Activated naive CD8-positive, alpha-beta T cell (primary cell): ENCODE measurements at regions not wholly inside any gene's neighbourhood (a gene's known extent, or its start where the extent isn't known, plus 50 kb on each side); places are given as distances from the start of the nearest gene placed in this dataset.

Source experiments
- H3K27ac Mint-ChIP-seq: one replicate; pipeline ENCODE4 v1.8.0; 2021; ENCODE audit warnings: mixed read lengths
- H3K27me3 Mint-ChIP-seq: one replicate; pipeline ENCODE4 v1.8.0; 2021; ENCODE audit warnings: mixed read lengths
- H3K36me3 Mint-ChIP-seq: one replicate; pipeline ENCODE4 v1.8.0; 2021; ENCODE audit warnings: mixed read lengths
- H3K4me1 Mint-ChIP-seq: one replicate; pipeline ENCODE4 v1.8.0; 2021; ENCODE audit warnings: low read depth, mixed read lengths
- H3K4me3 Mint-ChIP-seq: one replicate; pipeline ENCODE4 v1.8.0; 2021; ENCODE audit warnings: mild to moderate bottlenecking, mixed read lengths
- H3K9me3 Mint-ChIP-seq: one replicate; pipeline ENCODE4 v1.8.0; 2021; ENCODE audit warnings: low read depth, mixed read lengths

DNA sequence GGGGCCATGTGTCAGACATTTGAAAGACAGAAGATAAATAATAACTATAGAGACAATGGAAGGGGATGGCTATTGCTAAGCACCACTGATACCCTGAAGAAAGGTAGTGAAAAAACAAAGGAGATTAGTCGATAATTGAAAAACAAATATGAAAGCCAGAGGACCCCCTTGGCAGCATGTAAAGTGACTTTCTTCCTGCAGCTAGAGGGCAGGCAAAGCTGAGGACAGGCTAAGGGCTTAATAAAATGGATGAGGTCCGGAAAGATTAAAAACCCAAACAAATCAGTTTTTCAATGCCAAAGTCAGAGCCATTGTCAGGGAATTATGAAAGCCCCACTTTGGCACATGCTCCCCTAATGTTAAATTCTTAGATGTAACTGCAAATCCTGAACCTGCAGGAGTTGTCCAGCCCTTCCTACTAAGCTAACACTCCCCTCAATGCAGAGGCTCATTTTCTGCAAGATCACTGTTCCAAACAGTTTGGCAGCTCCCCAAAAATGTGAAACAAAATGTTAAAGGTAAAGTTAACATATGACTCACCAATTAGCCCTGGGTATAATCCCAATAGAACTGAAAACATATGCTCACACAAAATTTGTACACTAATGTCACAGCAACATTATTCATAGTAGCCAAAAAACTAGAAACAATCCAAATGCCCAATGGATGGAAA, 1177.9 kb downstream of the GRIK2 start:
- H3K9me3 Mint-ChIP-seq = peaks cover 8% of the 10 kb centered on the region
- H3K27me3 Mint-ChIP-seq = no peaks in the 10 kb centered on the region
- H3K4me3 Mint-ChIP-seq = no peak overlapping the region
- H3K27ac Mint-ChIP-seq = no peak overlapping the region
- no peaks in the 10 kb centered on the region for H3K36me3 Mint-ChIP-seq
- no peaks in the 10 kb centered on the region for H3K4me1 Mint-ChIP-seq

DNA sequence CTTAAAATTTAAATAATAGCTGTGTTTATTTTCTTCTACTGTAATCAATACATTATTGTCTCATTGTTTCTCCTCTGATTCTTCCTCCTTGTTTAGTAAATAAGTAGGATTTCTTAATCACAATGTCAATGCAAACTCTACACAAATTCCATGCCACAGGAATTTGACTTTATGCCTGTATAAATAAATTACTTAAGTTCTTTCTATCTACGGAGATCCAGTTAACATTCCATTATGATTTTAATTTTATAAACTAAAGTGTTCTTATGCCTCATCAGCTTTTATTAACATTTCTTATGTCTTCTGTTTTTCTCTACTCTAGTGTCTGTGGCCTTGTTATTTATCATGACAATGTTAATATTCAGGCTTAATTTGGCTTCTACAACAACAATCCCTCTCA, 1169.2 kb downstream of the GRIK2 start:
- no peaks in the 10 kb centered on the region for H3K9me3 Mint-ChIP-seq
- no peaks in the 10 kb centered on the region for H3K27me3 Mint-ChIP-seq
- no peaks in the 10 kb centered on the region for H3K4me1 Mint-ChIP-seq
- H3K4me3 Mint-ChIP-seq = no peak overlapping the region
- H3K27ac Mint-ChIP-seq = no peak overlapping the region
- H3K36me3 Mint-ChIP-seq = no peaks in the 10 kb centered on the region

DNA sequence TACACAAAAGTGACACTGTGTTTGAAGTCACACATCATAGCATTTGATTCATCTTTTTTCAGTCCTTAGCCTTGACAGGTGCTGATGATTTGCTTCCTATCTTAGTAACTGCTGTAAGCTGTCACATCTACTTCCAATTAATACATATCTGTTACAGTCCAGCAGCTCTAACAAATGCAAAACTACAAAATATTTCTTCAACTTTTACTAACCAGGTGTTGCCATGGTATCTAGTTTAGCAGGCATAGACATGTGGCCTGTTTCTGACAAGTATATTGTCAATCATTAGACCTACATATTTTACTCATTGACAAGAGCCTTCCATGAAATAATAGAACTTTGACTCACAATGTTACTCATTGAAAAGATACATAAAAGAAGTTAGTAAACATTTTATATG, 1159.7 kb downstream of the GRIK2 start:
- H3K4me1 Mint-ChIP-seq = no peaks in the 10 kb centered on the region
- peaks cover 12% of the 10 kb centered on the region for H3K9me3 Mint-ChIP-seq
- no peaks in the 10 kb centered on the region for H3K27me3 Mint-ChIP-seq
- H3K36me3 Mint-ChIP-seq = no peaks in the 10 kb centered on the region
- H3K4me3 Mint-ChIP-seq = no peak overlapping the region
- no peak overlapping the region for H3K27ac Mint-ChIP-seq

DNA sequence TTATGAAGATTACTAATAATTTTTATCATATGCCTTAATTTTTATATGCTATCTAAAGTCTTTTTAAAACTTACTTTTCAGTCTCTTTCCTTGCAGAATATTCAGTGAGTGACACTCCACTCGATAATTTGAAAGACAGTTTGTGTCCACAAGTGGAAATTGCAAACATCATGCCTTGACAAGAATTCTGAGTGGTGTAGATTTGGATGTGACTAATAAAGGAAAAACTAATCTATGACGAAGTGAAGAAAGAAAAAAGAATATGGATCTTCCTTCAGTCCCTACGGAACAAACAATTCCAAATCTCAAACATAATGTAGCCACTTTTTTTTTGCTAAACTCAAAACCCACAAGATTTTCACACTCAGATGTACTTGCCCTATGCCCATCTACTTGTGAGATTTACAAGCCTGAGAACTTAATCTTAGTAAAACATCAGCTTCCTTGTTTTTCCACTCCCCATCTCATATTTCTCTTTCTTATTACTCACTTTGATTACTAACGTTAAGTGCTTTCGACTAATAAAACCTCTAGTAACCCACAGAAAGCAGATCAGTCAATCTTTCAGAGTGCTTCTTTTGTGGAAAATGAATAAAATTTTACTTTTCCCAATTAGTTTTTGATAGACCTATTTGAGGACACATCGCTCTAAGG, 1155.8 kb downstream of the GRIK2 start:
- no peak overlapping the region for H3K27ac Mint-ChIP-seq
- no peak overlapping the region for H3K4me3 Mint-ChIP-seq
- no peaks in the 10 kb centered on the region for H3K27me3 Mint-ChIP-seq
- H3K36me3 Mint-ChIP-seq = no peaks in the 10 kb centered on the region
- no peaks in the 10 kb centered on the region for H3K4me1 Mint-ChIP-seq
- H3K9me3 Mint-ChIP-seq = peaks cover 11% of the 10 kb centered on the region

DNA sequence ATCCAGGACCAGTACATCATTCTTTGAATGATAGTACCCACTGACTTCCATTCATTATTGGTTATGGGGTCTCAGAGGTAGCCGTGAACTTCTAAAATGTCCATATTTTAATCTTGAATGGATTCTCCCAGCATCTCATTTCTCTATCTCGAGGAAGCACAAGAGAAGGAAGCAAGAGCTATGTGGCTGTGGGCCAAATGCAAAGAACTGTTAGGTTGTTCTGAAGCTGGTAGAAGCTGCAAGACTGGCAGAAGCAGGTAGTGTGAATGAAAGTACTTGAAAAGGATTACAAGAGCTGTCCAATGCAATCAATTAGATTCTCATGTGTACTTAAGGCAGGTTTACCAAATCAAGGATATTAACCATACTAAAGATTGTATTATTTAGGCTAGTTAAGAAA, 1131.8 kb downstream of the GRIK2 start:
- no peaks in the 10 kb centered on the region for H3K9me3 Mint-ChIP-seq
- H3K4me1 Mint-ChIP-seq = no peaks in the 10 kb centered on the region
- no peaks in the 10 kb centered on the region for H3K36me3 Mint-ChIP-seq
- H3K4me3 Mint-ChIP-seq = no peak overlapping the region
- no peaks in the 10 kb centered on the region for H3K27me3 Mint-ChIP-seq
- no peak overlapping the region for H3K27ac Mint-ChIP-seq

DNA sequence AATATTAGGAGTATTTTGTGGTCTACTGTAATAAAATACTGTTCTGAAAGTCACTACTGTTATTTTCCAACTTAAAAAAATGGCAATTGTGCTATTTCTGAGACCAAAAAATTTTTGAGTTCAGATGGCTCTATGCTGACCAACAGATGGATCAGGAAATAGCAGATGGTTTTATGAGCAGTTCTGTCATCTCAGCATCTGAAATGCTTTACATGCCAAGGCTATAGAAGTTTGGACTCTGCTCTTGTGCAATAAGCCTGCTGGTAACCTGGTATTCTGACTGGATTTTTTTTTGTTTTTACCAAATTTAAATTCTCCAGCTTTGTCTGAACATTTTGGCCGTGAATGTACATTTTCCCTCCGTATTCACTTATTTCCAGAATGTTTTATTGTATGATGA, 1127.5 kb downstream of the GRIK2 start:
- no peaks in the 10 kb centered on the region for H3K9me3 Mint-ChIP-seq
- no peaks in the 10 kb centered on the region for H3K4me1 Mint-ChIP-seq
- no peaks in the 10 kb centered on the region for H3K27me3 Mint-ChIP-seq
- no peak overlapping the region for H3K4me3 Mint-ChIP-seq
- no peaks in the 10 kb centered on the region for H3K36me3 Mint-ChIP-seq
- no peak overlapping the region for H3K27ac Mint-ChIP-seq

DNA sequence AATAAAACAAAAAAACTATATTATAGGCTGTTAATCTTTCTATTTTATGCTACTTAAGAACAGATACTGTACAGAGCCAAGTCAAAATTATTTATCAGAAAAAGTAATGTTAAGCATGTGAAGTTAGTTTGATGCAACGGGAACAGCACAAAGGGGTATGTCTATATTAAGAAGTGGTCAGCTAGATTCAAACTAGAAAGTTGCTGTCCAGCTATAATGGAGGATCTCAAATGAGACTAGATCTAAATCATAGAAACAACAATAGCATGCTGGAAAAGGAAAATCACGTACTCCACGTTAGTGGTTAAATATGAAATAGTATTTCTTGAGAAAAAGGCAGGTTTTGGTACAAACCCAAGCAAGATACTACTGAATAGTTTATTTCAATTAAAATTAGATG, 1124.0 kb downstream of the GRIK2 start:
- H3K27me3 Mint-ChIP-seq = no peaks in the 10 kb centered on the region
- no peaks in the 10 kb centered on the region for H3K4me1 Mint-ChIP-seq
- no peaks in the 10 kb centered on the region for H3K9me3 Mint-ChIP-seq

DNA sequence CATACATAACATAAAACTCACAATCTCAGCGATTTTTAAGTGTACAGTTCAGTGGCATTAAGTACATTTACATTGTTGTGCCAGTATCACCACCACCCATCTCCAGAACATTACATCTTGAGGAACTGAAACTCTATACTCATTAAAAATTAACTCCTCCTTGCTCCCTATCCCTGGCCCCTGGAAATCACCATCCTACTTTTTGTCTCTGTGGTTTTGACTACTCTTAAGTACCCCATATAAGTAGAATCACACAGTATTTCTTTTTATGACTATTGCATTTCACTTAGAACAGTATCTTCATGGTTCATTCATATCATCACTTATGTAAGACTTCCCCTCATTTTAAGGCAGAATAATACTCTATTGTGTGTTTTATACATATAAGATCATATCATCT, 1108.1 kb downstream of the GRIK2 start:
- Mint-ChIP-seq H3K36me3 (no peaks in the 10 kb centered on the region), H3K4me1 (no peaks in the 10 kb centered on the region), H3K9me3 (peaks cover 12% of the 10 kb centered on the region), H3K4me3 (no peak overlapping the region), H3K27ac (no peak overlapping the region), H3K27me3 (no peaks in the 10 kb centered on the region)

More for the DNA sequence above, 1124.0 kb downstream of the GRIK2 start:
- H3K4me3 Mint-ChIP-seq = no peak overlapping the region
- no peaks in the 10 kb centered on the region for H3K36me3 Mint-ChIP-seq
- no peak overlapping the region for H3K27ac Mint-ChIP-seq

DNA sequence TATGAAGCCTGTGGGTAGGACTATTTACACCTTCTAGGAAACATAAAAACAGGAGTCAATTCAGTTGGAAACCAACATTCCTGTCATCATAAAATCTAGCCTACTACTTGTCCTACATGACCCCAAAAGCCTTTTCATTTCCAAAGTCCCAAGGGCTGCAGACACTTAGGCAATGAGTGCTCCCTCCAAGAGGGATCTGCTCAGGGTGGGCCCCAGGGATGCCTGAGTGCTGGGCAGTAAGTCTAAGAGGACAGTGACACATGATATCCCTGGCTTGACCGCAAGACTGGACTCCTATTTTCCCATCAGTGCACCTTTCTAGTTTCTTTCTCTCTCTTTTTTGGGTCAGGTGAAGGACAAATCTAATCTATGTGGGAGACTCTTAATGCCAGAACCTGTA, 1101.3 kb downstream of the GRIK2 start:
- Mint-ChIP-seq H3K36me3 (no peaks in the 10 kb centered on the region), H3K9me3 (no peaks in the 10 kb centered on the region), H3K4me3 (no peak overlapping the region), H3K4me1 (no peaks in the 10 kb centered on the region), H3K27ac (no peak overlapping the region), H3K27me3 (no peaks in the 10 kb centered on the region)

DNA sequence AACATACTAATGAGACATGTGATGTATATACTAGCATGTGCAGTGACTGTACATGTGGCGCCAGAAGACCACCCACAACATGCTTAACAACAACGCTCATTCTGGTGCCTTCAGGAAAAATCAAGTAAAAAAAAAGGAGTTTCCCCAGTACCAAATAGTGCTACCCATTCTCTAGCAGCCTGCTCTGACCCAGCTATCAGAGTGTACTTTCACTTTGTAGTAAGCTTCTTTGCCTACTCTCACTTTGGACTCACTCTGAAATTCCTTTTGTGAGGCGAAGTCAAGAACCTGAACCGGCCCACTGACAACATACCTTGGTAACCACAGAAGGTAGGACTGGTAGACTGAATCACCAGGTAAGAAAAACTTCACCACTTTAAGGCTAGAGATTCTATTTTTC, 1100.0 kb downstream of the GRIK2 start:
- Mint-ChIP-seq H3K27me3 (no peaks in the 10 kb centered on the region), H3K27ac (no peak overlapping the region), H3K4me1 (no peaks in the 10 kb centered on the region), H3K4me3 (no peak overlapping the region), H3K9me3 (peaks cover 3% of the 10 kb centered on the region), H3K36me3 (no peaks in the 10 kb centered on the region)

DNA sequence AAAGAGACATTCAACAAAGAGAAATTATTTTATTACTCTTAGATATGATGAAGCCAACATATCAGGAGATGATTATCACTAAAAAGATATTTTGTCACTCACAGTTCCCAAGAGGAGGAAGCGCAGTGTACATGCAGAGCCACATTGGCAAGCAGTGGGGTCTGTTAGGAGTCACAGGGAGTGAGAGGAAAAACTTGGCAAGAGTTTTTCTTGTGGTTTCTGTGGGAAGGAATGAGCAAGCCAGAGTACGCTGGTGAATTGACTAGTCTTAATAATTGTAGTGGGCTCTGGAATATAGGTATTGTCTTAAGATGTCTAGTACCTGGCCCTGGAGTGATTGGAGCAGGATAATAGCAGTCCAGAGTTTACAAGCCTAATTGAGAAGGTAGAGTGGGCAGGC, 1095.2 kb downstream of the GRIK2 start:
- no peaks in the 10 kb centered on the region for H3K36me3 Mint-ChIP-seq
- H3K4me1 Mint-ChIP-seq = no peaks in the 10 kb centered on the region
- H3K4me3 Mint-ChIP-seq = no peak overlapping the region
- H3K27me3 Mint-ChIP-seq = no peaks in the 10 kb centered on the region
- H3K9me3 Mint-ChIP-seq = peaks cover 3% of the 10 kb centered on the region
- no peak overlapping the region for H3K27ac Mint-ChIP-seq

DNA sequence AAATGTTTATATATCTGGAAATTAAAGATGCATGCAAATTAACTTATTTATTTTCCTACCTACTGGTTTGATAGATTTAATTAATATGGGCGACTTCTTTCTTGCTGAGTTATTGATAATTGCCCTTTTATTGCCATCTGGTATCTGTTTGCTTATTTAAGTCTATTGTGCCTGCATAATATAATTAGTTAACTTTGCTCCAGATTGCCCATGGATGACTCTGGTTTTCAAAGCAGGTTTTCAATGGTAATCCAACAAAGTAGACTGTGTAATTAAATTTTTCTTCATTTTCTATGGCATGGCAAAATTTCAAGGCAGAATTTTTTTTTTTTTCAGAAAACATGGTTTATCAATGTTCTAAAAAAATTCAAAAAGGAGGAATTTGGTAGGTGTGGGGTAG, 1092.0 kb downstream of the GRIK2 start:
- Mint-ChIP-seq H3K9me3 (peaks cover 6% of the 10 kb centered on the region), H3K4me1 (no peaks in the 10 kb centered on the region), H3K36me3 (no peaks in the 10 kb centered on the region), H3K27ac (no peak overlapping the region), H3K4me3 (no peak overlapping the region), H3K27me3 (no peaks in the 10 kb centered on the region)

DNA sequence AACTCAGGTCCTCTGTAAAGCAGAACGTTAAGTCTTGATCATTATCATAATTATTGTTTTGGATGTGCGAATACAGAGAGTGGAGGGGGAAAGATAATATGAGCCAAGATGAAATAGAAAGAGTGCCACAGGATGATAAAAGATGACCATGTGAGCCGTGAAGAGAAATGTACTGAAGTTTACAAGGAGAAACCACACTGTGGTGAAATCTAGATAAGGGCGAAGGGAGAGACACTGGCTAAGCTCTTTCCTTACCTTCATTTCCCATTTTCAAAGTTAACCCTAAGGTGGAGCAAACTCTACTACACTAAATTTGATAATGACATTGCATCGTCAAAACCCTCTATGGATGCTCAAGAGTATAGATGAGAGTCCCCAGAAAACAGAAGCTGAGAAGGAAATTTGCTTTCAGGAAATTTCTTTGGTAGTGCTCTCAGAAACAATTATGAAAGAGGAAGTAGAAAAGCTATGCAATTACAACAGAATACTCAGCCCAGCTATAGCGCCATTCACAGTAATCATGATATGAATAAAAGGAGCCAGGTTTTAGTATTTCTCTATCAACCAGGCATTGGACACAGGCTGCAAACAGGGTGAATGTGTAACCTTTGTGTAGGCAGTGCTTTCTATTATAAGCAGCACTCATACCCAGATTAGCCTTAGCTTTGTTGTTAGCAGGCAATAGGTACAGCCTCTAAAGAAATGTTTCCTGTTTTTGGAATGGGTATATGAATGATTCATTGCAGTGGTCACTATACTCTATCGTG, 1080.7 kb downstream of the GRIK2 start:
- Mint-ChIP-seq H3K4me1 (no peaks in the 10 kb centered on the region), H3K27me3 (no peaks in the 10 kb centered on the region), H3K4me3 (no peak overlapping the region), H3K36me3 (no peaks in the 10 kb centered on the region), H3K9me3 (peaks cover 4% of the 10 kb centered on the region), H3K27ac (no peak overlapping the region)

DNA sequence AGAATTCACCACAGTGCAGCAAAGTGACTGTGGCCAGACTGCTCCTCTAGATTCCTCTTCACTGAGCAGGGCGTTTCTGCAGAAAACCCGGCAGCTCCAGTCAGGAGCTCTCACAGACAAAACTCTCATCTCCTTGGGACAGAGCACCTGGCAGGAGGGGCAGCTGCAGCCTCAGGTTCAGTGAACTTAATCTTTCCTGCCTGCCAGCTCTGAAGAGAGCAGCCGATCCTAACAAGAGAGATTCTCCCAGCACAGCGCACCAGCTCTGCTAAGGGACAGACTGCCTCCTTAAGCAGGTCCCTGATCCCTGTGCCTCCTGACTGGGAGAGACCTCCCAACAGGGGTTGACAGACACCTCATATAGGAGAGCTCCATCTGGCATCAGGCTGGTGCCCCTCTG, 1065.5 kb downstream of the GRIK2 start:
- no peaks in the 10 kb centered on the region for H3K36me3 Mint-ChIP-seq
- peaks cover 11% of the 10 kb centered on the region for H3K9me3 Mint-ChIP-seq
- no peaks in the 10 kb centered on the region for H3K27me3 Mint-ChIP-seq
- H3K27ac Mint-ChIP-seq = no peak overlapping the region
- H3K4me1 Mint-ChIP-seq = no peaks in the 10 kb centered on the region
- H3K4me3 Mint-ChIP-seq = no peak overlapping the region

DNA sequence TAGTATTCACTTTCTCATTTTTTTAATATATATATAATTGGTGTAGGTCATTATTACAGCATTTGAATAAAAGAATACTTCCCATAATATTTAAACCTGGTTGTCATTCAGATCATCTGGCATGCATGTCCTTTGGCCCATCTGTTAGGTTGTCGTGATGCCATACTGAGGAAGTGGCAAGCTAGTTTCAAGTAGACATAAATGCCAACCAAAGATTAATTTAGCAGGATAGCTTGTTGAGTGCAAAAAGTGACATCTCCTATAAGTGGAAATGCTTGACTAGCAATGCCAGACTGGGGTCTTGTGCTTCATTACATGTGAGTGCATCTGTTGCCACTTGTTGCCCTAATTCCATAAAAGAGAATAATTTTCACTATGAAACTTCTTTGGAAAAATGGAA, 1044.7 kb downstream of the GRIK2 start:
- no peak overlapping the region for H3K27ac Mint-ChIP-seq
- H3K4me3 Mint-ChIP-seq = no peak overlapping the region
- no peaks in the 10 kb centered on the region for H3K27me3 Mint-ChIP-seq
- H3K36me3 Mint-ChIP-seq = no peaks in the 10 kb centered on the region
- peaks cover 14% of the 10 kb centered on the region for H3K9me3 Mint-ChIP-seq
- no peaks in the 10 kb centered on the region for H3K4me1 Mint-ChIP-seq
